HuH-7.5 (cell line): ENCODE measurements at regions not wholly inside any gene's neighbourhood (a gene's known extent, or its start where the extent isn't known, plus 50 kb on each side); places are given as distances from the start of the nearest gene placed in this dataset.
"Not testable (repeated sequence)": the region's sequence is repeated elsewhere in the genome, so short reads cannot be mapped to it uniquely, and the experiment has no call there.

Source experiments
- DNase-seq: peaks from one replicate; pipeline ENCODE4 v3.0.0; 2011; ENCODE audit warnings: low spot score

DNA sequence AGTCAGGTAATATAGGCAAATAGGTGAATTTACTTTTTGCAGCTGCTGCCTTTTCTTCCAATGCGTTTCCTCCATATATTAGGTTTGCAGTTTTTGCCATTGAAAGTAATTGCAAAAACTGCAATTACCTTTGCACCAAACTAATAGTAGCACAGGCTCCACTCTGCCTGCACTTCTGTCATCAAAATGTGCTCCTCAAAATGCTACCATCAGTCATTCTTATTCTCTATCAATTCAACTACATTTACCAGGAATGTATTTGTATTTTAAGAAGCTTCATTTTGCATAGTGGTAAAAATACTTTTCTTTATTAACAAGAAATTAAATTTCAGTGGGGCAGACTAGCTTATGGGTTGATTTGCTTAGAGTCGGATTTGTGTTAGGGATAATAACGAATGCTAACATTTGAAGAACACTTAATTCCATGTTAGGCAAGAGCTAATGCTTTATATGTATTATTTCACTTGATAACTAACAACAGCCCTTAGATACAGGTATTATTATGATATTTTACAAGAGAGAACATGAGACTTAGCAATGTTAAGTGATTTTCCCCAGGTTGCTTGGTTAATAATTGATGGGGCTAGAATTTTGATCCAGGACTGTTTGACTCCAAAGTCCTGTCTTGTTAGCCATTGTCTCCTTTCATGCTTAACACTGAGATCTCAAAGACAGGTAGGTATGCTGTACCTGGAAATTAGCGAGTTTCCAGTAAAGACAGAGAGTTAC, 300.4 kb downstream of the MAN2A1 start:
- DNase-seq = peak; percentile 4

DNA sequence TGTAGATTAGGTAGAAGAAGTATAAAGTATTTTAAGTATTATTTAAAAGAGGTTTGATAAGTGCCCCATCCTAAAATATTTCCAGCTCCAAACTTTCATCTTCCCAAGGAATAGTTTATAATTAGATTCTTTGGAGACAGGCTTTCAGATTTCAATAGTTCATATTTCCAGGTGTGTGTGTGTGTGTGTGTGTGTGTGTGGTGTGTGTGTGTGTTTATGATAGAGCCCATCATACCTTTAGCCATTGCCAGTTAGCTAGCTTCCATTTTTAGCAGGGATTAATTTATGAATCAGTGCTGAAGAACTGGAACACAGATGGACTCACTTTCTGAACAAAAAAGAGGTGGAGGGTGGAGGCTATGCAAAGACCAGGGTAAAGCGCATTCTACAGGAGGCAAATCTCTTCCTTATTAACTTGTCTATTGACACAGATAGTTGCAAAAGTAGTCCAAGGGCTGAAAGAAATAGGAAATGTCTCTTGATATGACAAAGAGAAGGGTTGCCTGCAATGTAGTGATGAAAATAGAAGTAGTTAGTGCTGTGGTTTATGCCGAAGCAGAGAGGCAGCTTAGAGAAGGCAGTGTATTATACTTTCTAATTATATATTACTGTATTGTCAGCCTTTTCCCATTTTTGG, 301.1 kb downstream of the MAN2A1 start:
- DNase-seq = no peak

DNA sequence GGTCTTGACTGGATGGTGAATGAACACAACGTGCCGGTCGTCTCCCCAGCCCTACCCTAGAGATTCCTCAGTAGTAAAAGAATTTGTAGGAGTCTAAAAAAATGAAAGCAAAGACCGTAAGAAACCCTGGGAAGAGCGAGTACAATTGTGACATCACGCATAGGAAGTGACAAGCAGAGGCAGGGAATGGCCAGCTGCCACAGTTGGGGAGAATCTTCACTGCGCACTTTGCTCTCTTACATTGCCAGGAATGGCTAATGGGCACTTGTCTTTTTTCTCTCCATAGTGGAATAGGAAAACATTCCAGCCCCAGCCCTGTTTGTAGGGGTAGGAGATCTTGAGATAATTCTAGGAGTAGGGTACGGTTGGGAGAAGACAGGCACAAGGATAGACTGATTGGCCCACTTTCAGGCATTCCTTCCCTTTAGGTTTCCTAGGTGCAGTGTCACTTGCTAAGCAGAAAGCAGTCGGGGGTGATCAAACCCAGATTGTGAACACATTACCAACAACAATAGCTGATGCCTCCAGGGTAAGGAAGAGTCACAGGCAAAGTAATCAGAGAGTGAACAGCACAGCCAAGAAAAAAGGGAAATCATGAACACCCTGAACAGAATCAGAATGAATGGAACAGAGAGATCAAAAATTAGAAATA, 302.7 kb downstream of the MAN2A1 start:
- no peak for DNase-seq

GRCh38 chr5:109994135-109994534, 304.4 kb downstream of the MAN2A1 start:
- no peak for DNase-seq

DNA sequence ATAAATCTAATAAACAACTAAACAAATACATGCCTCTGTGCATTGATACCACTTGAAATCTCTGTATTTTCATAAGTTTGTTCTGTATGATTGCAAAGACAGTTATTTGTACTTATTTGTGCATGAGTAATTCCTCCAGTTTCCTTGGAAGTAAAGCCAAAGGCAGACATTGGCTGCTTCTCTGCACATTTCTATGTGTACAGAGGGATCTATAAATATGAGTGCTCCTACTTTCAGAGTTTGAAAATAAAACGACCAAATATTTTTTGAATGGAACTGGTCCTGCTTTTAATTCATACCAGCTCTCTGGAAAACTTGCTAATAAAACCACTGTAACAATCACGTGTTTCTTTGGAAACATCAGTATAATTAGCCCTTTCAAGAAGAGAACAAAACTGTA, 306.5 kb downstream of the MAN2A1 start:
- no peak for DNase-seq

DNA sequence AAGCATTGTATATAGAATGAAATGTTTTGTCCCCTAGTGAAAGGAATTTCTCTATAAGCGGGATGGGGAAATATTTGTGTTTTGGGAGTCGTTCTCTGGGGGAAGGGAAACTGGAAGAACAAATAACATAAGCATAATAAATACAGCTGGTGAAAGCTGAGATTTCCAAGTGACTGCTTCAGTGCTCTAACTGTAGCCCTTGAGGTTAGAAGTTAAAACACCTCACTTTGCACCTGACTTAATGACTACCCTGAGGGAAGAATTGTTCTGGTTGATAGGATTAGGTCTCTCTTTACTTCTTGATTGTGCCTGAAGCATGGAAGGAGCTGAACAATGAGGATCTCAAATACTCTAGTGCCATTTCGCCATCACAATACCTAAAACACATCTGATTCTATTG, 307.4 kb downstream of the MAN2A1 start:
- no peak for DNase-seq

- no peak for DNase-seq
Measured at GRCh38 chr5:109998208-109998607, 308.5 kb downstream of the MAN2A1 start.

DNA sequence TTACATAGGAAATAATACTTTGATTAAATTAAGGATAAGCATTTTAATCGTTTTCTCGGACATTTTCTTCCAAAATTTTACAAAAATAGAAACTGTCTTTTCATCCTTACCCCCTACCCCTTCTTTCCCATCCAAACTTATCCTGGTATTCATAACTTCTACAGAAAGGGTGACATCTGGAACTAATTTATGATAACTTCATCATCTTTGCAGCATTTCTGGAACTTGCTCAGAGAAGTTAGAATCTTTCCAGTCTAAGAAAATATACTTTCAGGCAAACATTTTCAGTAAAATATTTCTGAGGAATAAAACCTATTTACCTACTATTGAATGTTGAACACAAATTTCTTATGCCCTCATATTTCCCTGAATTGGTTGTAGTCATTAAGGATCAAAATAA, 309.0 kb downstream of the MAN2A1 start:
- DNase-seq = no peak

- no peak for DNase-seq
Measured at GRCh38 chr5:110001648-110002047, 311.9 kb downstream of the MAN2A1 start.

GRCh38 chr5:110002652-110003051, 312.9 kb downstream of the MAN2A1 start:
- DNase-seq = no peak

GRCh38 chr5:110005907-110006562, 316.3 kb downstream of the MAN2A1 start:
- DNase-seq = not testable (repeated sequence)

DNA sequence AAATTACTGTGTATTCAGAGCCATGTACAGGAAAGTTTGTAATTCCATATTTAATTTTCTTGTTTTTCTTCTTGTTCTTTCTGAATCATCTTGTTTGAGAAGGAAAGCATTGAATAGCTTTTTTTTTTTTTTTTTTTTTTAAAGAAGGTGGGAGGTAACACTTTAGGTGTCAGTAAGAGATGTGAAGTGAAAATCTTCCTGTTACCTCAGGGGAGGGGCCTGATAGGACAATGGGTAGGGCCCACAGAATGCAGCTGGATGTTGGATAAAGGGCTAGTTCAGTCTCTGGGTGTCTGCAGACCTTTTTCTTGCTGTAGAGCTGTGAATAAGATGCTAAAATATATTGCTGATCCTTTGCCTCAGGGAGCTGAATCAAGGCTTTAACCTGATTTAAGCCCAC, 317.4 kb downstream of the MAN2A1 start:
- no peak for DNase-seq

DNA sequence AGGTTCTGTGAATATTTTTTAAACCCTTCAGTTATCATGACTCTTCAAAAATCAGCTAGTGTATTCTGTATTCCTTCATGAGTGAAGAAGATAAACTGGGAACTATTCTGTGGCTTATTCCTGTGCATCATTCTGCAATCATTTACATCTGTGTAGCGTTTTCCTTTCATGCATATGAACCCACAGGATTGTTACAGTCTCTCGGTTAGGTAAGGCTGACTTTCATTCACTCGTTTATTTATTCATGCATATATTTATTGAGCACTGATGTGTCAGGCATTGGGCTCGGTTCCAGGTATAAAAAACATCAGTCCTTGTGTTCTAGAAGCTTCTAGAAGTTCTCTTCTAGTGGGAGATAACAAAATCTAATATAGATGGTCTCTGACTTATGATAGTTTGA, 318.4 kb downstream of the MAN2A1 start:
- DNase-seq = no peak

DNA sequence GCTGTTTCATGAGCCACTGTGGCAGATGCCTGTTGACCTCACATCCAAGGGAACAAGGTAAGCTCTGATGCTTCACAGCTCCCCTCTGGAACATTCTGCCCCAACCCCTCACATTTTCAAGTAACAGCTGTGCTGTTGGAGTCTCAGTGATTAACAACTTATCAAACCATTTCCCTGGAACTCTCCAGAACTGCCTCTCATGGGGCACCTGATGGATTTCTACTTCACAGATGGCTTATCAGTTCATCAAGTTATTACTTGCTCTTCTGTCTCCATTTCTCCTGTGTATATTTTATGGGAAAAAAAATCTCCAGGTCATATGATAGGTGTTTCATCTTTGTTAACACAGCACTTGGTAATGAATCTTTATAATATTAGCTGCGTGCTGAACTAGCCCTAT, 322.4 kb downstream of the MAN2A1 start:
- no peak for DNase-seq

- no peak for DNase-seq
Measured at GRCh38 chr5:110013017-110013416, 323.3 kb downstream of the MAN2A1 start.

DNA sequence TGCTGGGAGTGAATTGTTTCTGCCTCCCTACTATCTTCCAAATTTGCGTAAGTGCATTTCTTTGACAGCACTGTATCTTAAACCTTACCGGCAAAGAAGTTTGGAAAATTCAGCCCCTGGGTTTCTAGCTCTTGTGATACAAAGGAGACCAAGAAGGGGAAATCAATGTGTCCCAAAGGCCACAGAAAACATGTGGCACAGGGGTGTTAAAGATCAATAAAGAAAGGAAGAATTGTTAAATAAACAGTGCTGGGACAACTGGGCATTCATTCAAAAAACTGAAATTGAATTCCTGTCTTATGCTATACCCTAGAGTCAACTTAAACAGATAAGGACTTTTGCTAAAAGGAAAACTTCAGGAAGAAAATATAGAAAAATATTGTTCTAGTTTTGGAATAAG, 328.1 kb downstream of the MAN2A1 start:
- no peak for DNase-seq

- DNase-seq = no peak
Measured at GRCh38 chr5:110018509-110018908, 328.8 kb downstream of the MAN2A1 start.

GRCh38 chr5:110019119-110019518, 329.4 kb downstream of the MAN2A1 start:
- no peak for DNase-seq

DNA sequence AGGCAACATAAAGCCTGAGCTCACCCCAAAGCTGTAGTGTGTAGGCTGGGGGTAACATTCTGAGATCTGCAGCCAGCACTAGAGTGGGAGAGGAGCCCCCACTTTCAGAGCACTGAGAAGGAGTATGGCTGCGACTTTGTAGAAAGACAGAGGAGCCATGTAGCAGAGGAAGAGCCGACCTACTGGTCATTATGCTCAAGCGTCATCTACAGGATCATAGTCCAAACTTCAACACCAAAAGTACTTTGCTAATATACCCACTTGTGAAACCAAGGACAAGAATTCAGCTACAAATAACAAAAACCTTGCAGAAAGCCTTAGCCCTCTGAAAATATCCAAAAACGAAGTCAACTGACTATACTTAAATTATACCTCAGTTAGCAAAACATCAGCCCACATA, 330.1 kb downstream of the MAN2A1 start:
- no peak for DNase-seq

DNA sequence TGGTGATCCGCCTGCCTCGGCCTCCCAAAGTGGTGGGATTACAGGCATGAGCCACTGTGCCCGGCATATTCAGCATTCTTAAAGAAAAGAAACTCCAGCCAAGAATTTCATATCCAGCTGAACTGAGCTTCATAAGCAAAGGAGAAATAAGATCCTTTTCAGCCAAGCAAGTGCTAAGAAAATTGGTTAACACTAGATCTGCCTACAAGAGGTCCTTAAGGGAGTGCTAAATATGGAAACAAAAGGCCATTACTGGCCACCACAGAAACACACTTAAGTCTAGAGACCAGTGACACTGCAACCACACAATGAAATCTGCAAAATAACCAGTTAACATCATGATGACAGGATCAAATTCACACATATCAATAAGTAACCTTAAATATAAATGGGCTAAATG, 331.5 kb downstream of the MAN2A1 start:
- DNase-seq = no peak

DNA sequence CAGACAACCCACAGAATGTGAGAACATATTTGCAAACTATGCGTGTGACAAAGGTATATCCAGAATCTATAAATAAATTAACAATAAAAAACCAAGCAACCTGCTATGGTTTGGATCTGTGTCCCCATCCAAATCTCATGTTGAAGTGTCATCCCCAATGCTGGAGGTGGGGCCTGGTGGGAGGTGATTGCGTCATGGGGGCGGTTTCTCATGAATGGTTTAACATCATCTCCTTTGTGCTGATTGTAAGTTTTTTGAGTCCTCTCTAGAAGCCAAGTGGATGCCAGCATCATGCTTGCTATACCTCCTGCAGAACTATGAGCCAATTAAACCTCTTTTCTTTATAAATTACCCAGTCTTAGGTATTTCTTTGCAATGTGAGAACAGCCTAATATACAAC, 335.4 kb downstream of the MAN2A1 start:
- DNase-seq = no peak

GRCh38 chr5:110027527-110028322, 338.0 kb downstream of the MAN2A1 start:
- DNase-seq = no peak
